Mammary epithelial cell (primary cell): ENCODE measurements at regions not wholly inside any gene's neighbourhood (a gene's known extent, or its start where the extent isn't known, plus 50 kb on each side); places are given as distances from the start of the nearest gene placed in this dataset.

Experiments
- CTCF ChIP-seq, 2 donors: IDR thresholded peaks in 1 of 2; conservative IDR thresholded peaks in 1 of 2; 2 replicates each; pipeline ENCODE4 v1.5.1; 2011 to 2012; ENCODE audit warnings: inconsistent platforms in 2 of 2, low read length in 2 of 2, mild to moderate bottlenecking in 2 of 2, control low read depth in 1 of 2, low read depth in 1 of 2; ENCODE audit not compliant: insufficient read depth in 1 of 2; ENCODE audit errors: extremely low read depth in 1 of 2
- EZH2 ChIP-seq: IDR thresholded peaks from 2 replicates; pipeline ENCODE4 v1.6.1; 2012; ENCODE audit warnings: low read length, inconsistent platforms, borderline replicate concordance

GRCh38 chr2:51722311-51722710, 690.4 kb upstream of the NRXN1 start:
- no peak for TF ChIP-seq EZH2
- TF ChIP-seq CTCF (conservative IDR thresholded peaks at IDR 0.05 in 1 of 2, IDR thresholded peaks at IDR 0.05 in 1 of 2; ENCODE audit: extremely low read depth in 1 of 2, insufficient read depth in 1 of 2, low read depth in 1 of 2, low read length in 2 of 2), result no peak
